SU-DHL-6 (cell line): ENCODE measurements at regions not wholly inside any gene's neighbourhood (a gene's known extent, or its start where the extent isn't known, plus 50 kb on each side); places are given as distances from the start of the nearest gene placed in this dataset.

Experiments
- EZH2phosphoT487 ChIP-seq: fragments of 200-600 bp; sonication (generic), shearing (Covaris generic); conservative IDR thresholded peaks from 2 replicates; pipeline ENCODE4 v1.6.1; 2018; ENCODE audit warnings: mild to moderate bottlenecking, antibody characterized with exemption, low read length, moderate library complexity, mixed read lengths
- TF ChIP-seq, protein P1 (sequence below): fragments of 200-600 bp; sonication (generic); IDR thresholded peaks from one replicate; pipeline ENCODE4 v1.5.1; 2017; ENCODE audit warnings: antibody characterized with exemption, mild to moderate bottlenecking, low read length, moderate library complexity; ENCODE audit not compliant: insufficient read depth, poor library complexity, severe bottlenecking

DNA sequence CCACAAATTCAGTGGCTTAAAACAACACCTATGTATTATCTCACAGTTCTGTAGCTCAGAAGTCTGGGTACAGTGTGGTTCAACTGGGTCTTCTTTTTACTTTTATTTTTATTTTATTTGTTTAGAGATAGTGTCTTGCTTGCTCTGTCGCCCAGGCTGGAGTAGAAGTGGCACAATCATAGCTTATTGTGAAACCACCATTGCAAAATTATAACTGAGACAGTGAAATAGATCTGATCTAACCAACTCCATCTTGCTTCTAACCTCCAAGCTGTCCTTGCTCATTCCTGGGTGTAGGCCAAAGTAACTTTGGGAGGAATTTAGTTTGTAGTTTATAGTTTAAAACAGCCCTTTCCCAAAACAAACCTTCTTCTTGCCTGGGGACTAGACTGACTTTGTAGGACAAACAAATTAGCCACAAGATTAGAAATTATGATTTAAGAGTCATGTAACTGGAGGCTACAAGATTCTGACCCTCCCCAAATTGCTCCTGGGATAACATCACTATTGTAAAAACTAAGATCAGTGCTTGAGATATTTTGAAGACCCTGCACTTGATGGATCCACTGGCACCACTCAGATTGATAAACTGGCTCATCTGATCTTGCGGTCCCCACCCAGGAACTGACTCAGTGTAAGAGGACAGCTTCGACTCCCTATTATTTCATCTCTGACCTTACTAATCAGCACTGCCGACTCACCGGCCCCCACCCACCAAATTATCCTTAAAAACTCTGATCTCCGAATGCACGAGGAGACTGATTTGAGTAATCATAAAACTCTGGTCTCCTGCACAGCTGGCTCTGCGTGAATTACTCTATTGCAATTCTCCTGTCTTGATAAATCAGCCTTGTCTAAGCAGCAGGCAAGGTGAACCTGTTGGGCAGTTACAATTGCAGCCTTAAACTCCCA lies 193.4 kb upstream of the CDYL start:
- TF ChIP-seq, protein P1, sequence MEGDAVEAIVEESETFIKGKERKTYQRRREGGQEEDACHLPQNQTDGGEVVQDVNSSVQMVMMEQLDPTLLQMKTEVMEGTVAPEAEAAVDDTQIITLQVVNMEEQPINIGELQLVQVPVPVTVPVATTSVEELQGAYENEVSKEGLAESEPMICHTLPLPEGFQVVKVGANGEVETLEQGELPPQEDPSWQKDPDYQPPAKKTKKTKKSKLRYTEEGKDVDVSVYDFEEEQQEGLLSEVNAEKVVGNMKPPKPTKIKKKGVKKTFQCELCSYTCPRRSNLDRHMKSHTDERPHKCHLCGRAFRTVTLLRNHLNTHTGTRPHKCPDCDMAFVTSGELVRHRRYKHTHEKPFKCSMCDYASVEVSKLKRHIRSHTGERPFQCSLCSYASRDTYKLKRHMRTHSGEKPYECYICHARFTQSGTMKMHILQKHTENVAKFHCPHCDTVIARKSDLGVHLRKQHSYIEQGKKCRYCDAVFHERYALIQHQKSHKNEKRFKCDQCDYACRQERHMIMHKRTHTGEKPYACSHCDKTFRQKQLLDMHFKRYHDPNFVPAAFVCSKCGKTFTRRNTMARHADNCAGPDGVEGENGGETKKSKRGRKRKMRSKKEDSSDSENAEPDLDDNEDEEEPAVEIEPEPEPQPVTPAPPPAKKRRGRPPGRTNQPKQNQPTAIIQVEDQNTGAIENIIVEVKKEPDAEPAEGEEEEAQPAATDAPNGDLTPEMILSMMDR: no peak
- TF ChIP-seq EZH2phosphoT487: no peak
